HG03432 (cell line): ENCODE measurements at regions not wholly inside any gene's neighbourhood (a gene's known extent, or its start where the extent isn't known, plus 50 kb on each side); places are given as distances from the start of the nearest gene placed in this dataset.

Experiments used
- ATAC-seq: cut with Tn5 transposase; IDR thresholded peaks from one replicate; pipeline ENCODE4 v1.9.1; 2021; ENCODE audit warnings: mild to moderate bottlenecking, moderate library complexity; ENCODE audit not compliant: unreplicated experiment

- no peak for ATAC-seq
Observed at GRCh38 chr5:28779161-28779754, 1740.9 kb upstream of the CDH9 start.

GRCh38 chr5:28770307-28770706, 1731.9 kb upstream of the CDH9 start:
- no peak for ATAC-seq

GRCh38 chr5:28766565-28767158, 1728.3 kb upstream of the CDH9 start:
- ATAC-seq: no peak

- no peak for ATAC-seq
Observed at GRCh38 chr5:28751396-28751795, 1713.0 kb upstream of the CDH9 start.

- no peak for ATAC-seq
Observed at GRCh38 chr5:28750251-28750650, 1711.9 kb upstream of the CDH9 start.

- no peak for ATAC-seq
Observed at GRCh38 chr5:28748446-28748845, 1710.1 kb upstream of the CDH9 start.

GRCh38 chr5:28743716-28744110, 1705.3 kb upstream of the CDH9 start:
- no peak for ATAC-seq

- ATAC-seq: no peak
Observed at GRCh38 chr5:28743025-28743715, 1704.8 kb upstream of the CDH9 start.

- ATAC-seq: no peak
Observed at GRCh38 chr5:28737682-28738081, 1699.3 kb upstream of the CDH9 start.

GRCh38 chr5:28737222-28737621, 1698.8 kb upstream of the CDH9 start:
- no peak for ATAC-seq

- no peak for ATAC-seq
Observed at GRCh38 chr5:28734396-28734795, 1696.0 kb upstream of the CDH9 start.

GRCh38 chr5:28729067-28729466, 1690.7 kb upstream of the CDH9 start:
- ATAC-seq: no peak

GRCh38 chr5:28726815-28727214, 1688.4 kb upstream of the CDH9 start:
- ATAC-seq: no peak

- ATAC-seq: no peak
Observed at GRCh38 chr5:28725001-28725400, 1686.6 kb upstream of the CDH9 start.

GRCh38 chr5:28714907-28715698, 1676.7 kb upstream of the CDH9 start:
- no peak for ATAC-seq

- no peak for ATAC-seq
Observed at GRCh38 chr5:28710360-28710759, 1672.0 kb upstream of the CDH9 start.

GRCh38 chr5:28708472-28708871, 1670.1 kb upstream of the CDH9 start:
- no peak for ATAC-seq

GRCh38 chr5:28707706-28708105, 1669.3 kb upstream of the CDH9 start:
- ATAC-seq: no peak

GRCh38 chr5:28703651-28704260, 1665.4 kb upstream of the CDH9 start:
- no peak for ATAC-seq

GRCh38 chr5:28691526-28691925, 1653.1 kb upstream of the CDH9 start:
- no peak for ATAC-seq

GRCh38 chr5:28685794-28686193, 1647.4 kb upstream of the CDH9 start:
- ATAC-seq: no peak
